GM12872 (cell line): ENCODE measurements at regions not wholly inside any gene's neighbourhood (a gene's known extent, or its start where the extent isn't known, plus 50 kb on each side); places are given as distances from the start of the nearest gene placed in this dataset.

Experiments used
- TF ChIP-seq, protein P1 (sequence below): IDR thresholded peaks from 3 replicates; pipeline ENCODE4 v1.5.1; 2011; ENCODE audit warnings: low read depth, mild to moderate bottlenecking, low read length, moderate library complexity; ENCODE audit not compliant: insufficient read depth

GRCh38 chr15:87527875-87528274 lies 728.7 kb downstream of the NTRK3 start:
- TF ChIP-seq, protein P1, sequence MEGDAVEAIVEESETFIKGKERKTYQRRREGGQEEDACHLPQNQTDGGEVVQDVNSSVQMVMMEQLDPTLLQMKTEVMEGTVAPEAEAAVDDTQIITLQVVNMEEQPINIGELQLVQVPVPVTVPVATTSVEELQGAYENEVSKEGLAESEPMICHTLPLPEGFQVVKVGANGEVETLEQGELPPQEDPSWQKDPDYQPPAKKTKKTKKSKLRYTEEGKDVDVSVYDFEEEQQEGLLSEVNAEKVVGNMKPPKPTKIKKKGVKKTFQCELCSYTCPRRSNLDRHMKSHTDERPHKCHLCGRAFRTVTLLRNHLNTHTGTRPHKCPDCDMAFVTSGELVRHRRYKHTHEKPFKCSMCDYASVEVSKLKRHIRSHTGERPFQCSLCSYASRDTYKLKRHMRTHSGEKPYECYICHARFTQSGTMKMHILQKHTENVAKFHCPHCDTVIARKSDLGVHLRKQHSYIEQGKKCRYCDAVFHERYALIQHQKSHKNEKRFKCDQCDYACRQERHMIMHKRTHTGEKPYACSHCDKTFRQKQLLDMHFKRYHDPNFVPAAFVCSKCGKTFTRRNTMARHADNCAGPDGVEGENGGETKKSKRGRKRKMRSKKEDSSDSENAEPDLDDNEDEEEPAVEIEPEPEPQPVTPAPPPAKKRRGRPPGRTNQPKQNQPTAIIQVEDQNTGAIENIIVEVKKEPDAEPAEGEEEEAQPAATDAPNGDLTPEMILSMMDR = no peak

- TF ChIP-seq, protein P1 = no peak
Observed at GRCh38 chr15:87527416-87527815, 729.1 kb downstream of the NTRK3 start.

GRCh38 chr15:87523516-87523915 lies 733.0 kb downstream of the NTRK3 start:
- TF ChIP-seq, protein P1 = no peak

DNA sequence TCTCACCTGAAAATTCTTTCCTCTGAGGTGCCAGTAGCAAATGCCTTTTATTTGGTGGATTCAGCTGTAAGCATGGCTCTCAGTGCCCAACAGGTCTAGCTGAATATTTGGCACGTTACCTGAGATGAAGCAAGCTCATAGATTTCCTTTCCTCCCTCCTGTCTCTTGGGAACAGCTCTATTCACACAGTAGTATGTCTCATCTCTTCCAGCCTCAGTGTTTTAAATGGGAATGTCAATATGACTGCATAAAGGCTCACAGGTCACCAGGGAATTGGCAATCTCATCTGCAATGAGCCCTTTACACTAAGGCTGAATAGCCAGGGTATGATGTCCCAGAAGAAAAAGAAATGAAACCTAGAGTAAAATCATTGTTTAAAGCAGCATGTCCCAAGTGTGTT lies 733.5 kb downstream of the NTRK3 start:
- TF ChIP-seq, protein P1 = no peak

- TF ChIP-seq, protein P1 = no peak
Observed at GRCh38 chr15:87518957-87519356, 737.6 kb downstream of the NTRK3 start.

GRCh38 chr15:87508086-87508485 lies 748.5 kb downstream of the NTRK3 start:
- TF ChIP-seq, protein P1 = no peak

DNA sequence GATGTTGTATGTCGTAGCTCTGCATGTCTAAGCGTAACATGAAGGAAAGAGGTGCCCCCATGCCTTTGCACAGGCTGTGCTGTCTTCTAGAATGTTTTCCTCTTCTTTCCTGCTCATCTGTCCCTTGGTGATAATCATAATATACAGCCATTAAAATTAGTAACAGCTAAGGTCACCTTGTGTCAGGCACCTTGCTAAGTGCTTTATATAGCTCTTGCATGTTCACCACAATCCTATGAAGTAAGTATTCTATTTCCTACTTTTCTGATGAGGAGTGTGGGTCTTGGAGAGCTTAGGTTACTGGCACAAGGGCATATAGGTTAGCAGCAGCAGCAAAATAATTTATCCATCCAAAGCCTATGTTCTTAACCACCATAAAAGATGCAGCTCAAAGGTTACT lies 754.4 kb downstream of the NTRK3 start:
- TF ChIP-seq, protein P1 = no peak

DNA sequence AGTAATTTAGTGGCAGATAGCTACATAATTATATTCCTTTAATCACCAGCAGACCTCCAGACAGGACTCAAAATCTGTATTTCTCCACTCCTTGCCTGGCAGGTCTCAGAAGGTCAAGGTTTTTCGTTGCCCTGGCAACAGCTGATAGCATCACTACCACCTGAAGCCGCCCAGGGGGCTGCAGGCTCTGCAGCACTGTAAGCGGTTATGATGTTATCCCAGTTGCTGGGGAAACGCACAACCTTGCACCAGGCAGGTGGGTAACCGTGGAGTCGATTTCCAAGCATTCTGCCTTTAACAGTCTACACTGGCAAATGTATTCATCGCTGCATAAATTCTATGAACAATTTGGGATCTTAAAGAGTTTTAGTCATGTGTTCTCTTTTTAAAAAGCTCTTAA lies 756.3 kb downstream of the NTRK3 start:
- TF ChIP-seq, protein P1 = no peak
